Kidney epithelial cell (primary cell): ENCODE measurements at regions not wholly inside any gene's neighbourhood (a gene's known extent, or its start where the extent isn't known, plus 50 kb on each side); places are given as distances from the start of the nearest gene placed in this dataset.
"Not testable (repeated sequence)": the region's sequence is repeated elsewhere in the genome, so short reads cannot be mapped to it uniquely, and the experiment has no call there.

Source experiments
- DNase-seq: peaks from one replicate; pipeline ENCODE4 v3.0.0-alpha.2; 2010; ENCODE audit warnings: low read depth
- H3K27me3 ChIP-seq: 2 replicates; pipeline ENCODE4 v1.6.0; 2011; ENCODE audit warnings: low read length; ENCODE audit not compliant: control insufficient read depth, insufficient read depth
- H3K36me3 ChIP-seq: 2 replicates; pipeline ENCODE4 v1.5.1; 2011; ENCODE audit warnings: low read length; ENCODE audit not compliant: control insufficient read depth, insufficient read depth
- H3K4me3 ChIP-seq: 2 replicates; pipeline ENCODE4 v1.5.1; 2011; ENCODE audit warnings: low read depth, mild to moderate bottlenecking, control low read depth, low read length
- CTCF ChIP-seq: IDR thresholded peaks from 2 replicates; pipeline ENCODE4 v1.5.1; 2011; ENCODE audit warnings: mild to moderate bottlenecking, moderate library complexity, low read length, control low read depth, inconsistent platforms; ENCODE audit not compliant: insufficient read depth, poor library complexity, severe bottlenecking

GRCh38 chr3:197450810-197451209, 105.0 kb downstream of the BDH1 start:
- DNase-seq: no peak
- Histone ChIP-seq H3K4me3 (no peak overlapping the region), H3K27me3 (no peaks in the 10 kb centered on the region), H3K36me3 (no peaks in the 10 kb centered on the region)
- TF ChIP-seq CTCF: no peak

DNA sequence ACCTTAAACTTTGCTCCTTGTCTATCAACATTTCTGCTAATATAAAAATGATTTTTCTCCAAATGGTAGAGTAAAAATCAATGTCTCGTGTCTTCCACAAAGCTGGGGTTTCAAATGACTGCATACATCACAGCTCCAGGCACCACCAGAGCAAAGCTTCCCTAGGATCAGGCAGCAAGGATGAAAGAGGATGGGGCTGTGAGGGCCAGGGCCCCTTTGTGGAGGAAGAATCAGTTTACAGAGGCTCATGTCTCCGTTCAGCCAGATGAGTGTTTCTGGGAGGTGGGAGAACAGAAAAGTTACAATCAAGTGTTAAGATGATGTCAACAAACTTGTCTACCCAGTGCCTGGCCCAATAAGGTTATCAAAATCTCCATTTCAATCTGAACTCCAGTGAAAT, 105.5 kb downstream of the BDH1 start:
- DNase-seq: no peak
- Histone ChIP-seq H3K27me3 (no peaks in the 10 kb centered on the region), H3K4me3 (no peak overlapping the region), H3K36me3 (no peaks in the 10 kb centered on the region)
- no peak for TF ChIP-seq CTCF

- H3K36me3 ChIP-seq, H3K27me3 ChIP-seq, DNase-seq, H3K4me3 ChIP-seq: not testable (repeated sequence)
Observed at GRCh38 chr3:197449181-197449580, 106.6 kb downstream of the BDH1 start.

DNA sequence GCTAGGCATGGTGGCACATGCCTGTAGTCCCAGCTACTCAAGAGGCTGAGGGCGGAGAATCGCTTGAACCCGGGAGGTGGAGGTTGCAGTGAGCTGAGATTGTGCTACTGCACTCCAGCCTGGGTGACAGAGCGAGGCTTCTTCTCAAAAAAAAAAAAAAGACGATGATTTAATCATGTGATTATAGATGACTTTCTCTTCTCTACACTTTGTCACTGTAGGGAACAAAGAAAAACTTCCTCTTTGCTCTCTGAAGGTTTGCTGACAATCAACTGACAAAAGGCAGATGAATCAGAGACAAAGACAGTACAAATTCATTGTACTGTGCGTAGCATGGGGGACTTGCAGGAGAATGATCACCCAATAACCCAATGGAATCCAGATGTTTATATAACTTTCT, 108.0 kb downstream of the BDH1 start:
- not testable (repeated sequence) for H3K27me3 ChIP-seq, H3K36me3 ChIP-seq, DNase-seq, H3K4me3 ChIP-seq

DNA sequence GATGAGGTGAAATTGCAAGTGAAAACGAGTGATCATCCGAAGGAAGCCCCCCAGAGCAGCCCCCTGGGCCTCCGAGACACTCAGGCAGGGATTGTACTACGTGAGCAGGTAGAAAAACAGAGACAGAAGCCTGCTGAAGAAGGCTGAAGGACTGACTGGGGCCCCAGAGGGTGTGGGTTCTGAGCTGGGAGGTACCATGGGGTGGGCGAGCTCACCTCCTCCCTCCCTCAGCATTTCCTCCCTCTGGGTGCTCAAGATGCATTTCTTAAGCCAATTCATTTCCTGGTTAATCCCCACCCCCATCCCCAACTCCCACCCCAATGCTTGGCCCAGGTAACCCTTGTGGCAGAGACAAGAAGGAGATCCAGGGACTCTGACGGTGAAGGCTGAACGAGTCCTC, 108.7 kb downstream of the BDH1 start:
- Histone ChIP-seq H3K36me3 (no peaks in the 10 kb centered on the region), H3K4me3 (no peak overlapping the region), H3K27me3 (no peaks in the 10 kb centered on the region)
- TF ChIP-seq CTCF: no peak
- no peak for DNase-seq

GRCh38 chr3:197446700-197447056, 109.1 kb downstream of the BDH1 start:
- Histone ChIP-seq H3K27me3 (no peaks in the 10 kb centered on the region), H3K36me3 (no peaks in the 10 kb centered on the region), H3K4me3 (no peak overlapping the region)
- TF ChIP-seq CTCF: no peak
- DNase-seq: no peak

DNA sequence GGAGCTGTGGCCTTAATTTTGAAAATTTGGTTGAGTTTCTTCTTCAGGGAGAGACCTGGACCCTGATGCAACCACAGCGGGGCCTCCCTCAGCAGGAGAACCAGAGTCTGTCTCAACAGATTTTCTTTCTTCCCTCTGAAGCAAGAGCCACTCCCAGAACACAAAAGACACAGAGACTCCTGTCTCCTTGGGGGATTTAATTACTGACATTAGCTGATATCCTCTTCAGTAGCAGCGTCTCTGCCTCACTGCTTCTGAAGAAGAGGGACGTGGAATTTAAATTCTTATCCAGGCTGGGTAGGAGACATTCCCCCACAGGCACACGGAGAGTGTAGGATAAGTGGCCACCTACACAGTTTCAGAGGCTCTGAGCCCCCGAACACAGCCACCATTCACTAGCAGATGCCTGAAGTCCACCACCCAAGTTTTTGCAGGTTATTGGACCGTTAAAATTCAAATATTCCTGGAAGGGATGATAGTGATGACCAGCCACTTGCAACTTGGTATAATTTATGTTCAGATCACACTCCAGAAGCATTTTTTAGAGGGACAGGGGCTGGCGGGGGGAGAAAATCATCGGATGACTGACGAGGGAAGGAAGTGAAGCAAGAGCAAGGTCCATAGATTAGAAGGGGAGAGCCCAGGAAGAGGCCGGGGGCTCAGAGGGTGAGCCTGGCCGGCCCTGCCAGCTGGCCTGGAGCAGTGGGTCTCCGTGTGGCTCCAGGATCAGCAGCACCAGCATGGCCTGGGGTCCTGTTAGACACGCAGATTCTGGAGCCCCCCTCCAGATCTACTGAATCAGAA, 109.7 kb downstream of the BDH1 start:
- no peak for DNase-seq
- H3K4me3 ChIP-seq: no peak overlapping the region
- no peaks in the 10 kb centered on the region for H3K36me3 ChIP-seq
- TF ChIP-seq CTCF: no peak
- H3K27me3 ChIP-seq: no peaks in the 10 kb centered on the region
